Ecto neural progenitor cell (in vitro differentiated cells): ENCODE measurements at regions not wholly inside any gene's neighbourhood (a gene's known extent, or its start where the extent isn't known, plus 50 kb on each side); places are given as distances from the start of the nearest gene placed in this dataset.

Source experiments
- DNase-seq: peaks from one replicate; pipeline ENCODE4 v3.0.0-alpha.2; 2018; ENCODE audit warnings: low spot score

GRCh38 chr5:39605145-39605544 is 180.4 kb upstream of the DAB2 start:
- no peak for DNase-seq

DNA sequence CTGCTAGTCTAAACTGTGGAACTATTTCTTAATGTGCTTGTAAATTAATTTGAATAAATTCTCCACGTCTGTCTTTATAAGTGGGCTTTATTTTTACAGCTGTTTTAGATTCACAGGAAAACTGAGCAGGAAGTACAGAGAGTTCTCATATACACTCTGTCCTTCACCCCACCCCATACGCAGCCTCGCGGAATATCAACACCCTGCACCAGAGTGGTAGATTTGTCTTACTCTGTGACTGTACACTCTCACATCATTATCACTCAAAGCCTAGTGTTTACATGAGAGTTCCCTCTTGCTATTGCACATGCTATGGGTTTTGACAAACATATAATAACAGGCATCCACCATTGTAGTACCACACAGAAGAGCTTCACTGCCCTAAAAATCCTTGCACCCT is 179.7 kb upstream of the DAB2 start:
- no peak for DNase-seq

DNA sequence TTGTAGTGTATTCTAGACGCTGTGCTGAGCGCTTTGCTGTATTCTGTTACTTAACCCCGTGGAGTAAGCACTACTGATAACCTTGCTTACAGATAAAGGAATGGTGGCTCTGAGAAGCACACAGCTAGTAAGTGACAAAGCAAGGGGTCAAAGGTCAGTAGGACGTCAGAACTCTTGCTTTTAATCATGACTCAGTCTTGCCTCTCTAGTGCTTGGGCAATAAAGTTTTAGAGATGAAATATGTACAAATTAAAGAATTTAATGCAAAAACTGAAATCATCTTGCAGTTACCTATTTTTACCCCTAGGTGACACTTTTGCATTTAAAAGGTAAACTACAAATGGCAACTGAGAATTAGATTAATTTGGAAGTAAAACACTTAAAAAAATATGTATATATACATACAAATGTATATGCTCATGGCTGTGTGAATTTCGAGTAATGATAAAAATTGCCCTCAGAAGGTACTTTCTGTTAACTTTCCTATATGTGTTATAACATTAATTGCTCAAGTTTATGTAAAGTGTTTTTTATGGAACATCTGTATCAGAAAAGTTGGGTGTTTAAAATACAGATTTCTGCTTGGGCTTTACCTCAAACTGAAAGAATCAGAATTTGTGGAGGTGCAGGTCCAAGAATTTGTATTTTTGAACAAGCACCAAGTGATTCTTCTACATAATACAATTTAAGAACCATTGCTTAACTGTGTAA is 175.1 kb upstream of the DAB2 start:
- no peak for DNase-seq

DNA sequence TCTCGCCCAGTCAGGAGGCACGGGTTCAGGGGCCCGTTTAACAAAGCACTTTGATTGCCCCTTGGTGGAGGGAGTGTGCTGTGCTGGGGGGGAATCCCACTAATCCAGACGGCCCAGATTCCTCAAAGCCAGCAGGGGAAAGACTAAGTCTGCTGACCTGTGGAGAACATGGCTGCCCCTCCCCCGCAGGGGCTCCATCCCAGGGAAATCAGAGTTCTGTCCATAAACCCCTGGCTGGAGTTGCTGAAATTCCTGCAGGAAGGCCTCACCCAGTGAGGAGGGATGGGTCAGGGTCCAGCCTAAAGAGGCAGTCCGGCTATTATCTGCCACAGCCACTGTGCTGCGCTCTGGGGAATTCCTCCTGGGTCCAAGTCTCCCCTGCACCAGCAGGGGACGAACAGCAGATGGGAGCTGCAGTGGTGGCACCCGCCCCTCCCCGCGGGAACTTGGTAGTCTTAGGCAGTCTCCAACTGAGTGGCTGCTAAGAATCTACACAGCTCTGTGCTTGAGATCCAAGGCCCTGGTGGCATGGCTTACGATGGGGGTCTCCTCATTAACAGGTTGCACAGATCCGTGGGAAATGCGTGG is 174.0 kb upstream of the DAB2 start:
- DNase-seq: peak; percentile 46

DNA sequence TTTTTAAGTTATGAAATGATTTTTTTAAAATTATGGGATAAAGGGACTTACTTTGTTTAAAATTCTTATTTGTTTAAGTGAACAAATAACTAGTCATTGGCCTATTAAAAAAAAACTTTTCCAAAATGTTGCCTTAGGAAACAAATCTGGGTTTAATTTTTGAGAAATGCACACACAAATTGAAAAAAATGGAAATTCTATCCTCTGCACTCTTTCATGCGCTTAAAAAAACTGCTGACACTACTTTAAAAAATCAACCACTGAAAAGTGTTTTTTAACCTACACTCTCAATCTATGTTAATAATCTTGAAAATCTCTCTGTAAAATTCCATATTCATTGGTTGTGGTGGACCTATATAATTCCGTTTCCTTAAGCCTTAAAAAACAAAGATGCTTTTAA is 163.4 kb upstream of the DAB2 start:
- DNase-seq: no peak

GRCh38 chr5:39587675-39588074 is 162.9 kb upstream of the DAB2 start:
- DNase-seq: no peak

- DNase-seq: no peak
Measured at GRCh38 chr5:39586185-39586584, 161.4 kb upstream of the DAB2 start.

DNA sequence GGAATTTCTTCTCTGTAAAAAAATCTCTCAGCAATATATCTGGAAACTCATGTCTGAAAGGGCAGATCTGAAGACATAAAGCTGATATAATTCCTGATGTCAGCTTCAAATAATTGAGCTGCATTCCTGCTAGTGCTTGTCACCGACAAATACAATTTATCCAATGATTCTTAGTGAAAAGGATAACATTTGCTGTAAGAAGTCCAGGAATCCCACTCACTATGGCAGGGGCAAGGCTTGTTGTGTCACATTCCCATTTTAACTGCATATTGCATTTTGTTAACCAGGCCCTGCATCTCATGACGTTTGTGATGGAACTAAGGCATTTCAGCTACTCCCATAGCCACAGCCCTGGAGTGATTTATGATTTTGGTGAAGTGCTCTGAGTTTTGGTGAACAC is 160.1 kb upstream of the DAB2 start:
- DNase-seq: no peak

GRCh38 chr5:39580702-39581453 is 156.1 kb upstream of the DAB2 start:
- DNase-seq: no peak

DNA sequence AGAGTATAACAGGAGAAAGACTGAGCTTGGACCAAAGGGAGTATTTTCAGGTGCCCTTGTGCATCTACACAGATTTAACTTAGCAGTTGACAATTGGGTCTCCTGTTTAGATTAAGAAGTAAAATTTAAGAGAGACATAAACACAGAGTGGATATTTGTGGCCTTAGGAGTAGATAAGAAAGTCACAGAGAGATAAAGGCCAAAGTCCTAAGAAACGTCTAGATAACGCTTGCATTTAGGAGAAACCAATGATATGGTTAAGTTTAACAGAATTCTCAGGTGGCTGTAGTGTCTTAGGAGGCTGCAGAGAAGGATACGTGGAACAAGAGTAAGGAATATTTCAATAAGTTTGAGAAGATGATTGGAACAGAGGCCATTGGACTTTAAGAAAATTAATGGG is 155.0 kb upstream of the DAB2 start:
- no peak for DNase-seq

- DNase-seq: no peak
Measured at GRCh38 chr5:39578887-39579497, 154.2 kb upstream of the DAB2 start.

- DNase-seq: no peak
Measured at GRCh38 chr5:39577529-39577928, 152.7 kb upstream of the DAB2 start.

DNA sequence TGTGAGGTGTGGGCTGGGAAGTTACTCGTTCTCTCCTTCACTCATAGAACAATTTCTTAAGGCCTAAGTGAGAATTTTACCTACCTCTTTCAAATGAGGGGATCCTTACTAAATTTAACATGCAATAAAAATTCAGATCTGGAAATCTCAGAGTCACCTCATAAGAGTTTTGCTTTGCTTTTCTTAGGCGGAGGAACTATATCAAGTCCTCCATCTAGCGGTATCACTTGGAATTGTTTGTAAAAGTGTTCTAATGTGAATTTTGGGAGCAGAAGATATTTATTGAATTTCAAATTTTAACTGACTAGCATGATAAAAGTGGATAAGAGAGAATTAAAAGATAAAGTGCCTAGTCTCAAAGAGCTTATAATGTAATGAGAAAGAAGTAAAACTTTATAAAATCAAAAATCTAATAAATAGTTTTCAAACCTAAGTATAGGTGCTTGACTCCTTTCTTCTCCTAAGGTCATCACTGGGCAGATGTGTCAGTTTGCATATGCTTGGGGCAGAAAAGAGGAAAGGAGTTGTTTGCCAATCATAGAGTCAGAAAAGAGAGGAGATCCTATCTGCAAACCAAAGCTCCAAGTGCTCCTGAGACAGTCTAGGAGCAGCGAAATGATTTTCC is 145.7 kb upstream of the DAB2 start:
- no peak for DNase-seq

GRCh38 chr5:39569857-39570256 is 145.1 kb upstream of the DAB2 start:
- DNase-seq: no peak

DNA sequence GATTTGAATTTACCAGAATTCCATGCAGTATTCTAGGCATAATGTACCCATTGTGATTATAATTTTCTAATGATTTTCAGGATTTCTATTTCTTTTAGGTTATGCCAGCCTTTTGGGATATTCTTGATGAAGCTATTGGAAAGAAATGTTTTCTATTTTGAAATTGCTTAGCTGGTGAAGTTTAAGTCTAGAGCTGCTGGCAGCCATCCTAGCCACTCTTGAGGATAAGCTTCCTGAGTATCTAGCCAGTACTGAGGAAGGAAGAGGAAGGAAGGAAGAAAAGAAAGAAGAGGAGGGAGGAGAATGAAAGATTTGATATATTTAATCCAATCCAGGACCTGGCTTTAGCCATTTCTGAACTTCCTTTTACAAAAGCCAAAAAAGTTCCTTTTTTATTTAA is 142.1 kb upstream of the DAB2 start:
- no peak for DNase-seq

DNA sequence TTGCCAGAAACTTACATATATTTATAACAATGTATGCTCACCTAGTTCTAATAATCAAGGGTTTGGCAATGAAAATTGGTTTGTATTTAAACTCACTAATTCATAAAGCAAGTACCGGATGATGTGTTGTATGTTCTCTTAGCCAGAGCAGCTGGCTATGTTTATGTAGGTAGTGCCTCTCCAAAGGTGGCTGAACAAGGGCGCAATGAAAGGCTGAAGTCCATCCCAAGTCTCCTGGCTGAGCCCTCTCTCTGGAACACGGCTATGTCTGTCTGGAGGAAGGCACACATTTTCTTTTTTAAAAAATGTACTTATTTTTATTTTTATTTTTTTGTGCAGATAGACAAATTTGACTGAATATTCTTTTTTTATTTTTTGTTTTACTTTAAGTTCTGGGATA is 141.2 kb upstream of the DAB2 start:
- no peak for DNase-seq

GRCh38 chr5:39561421-39561820 is 136.6 kb upstream of the DAB2 start:
- DNase-seq: no peak

GRCh38 chr5:39560726-39561125 is 135.9 kb upstream of the DAB2 start:
- DNase-seq: no peak

DNA sequence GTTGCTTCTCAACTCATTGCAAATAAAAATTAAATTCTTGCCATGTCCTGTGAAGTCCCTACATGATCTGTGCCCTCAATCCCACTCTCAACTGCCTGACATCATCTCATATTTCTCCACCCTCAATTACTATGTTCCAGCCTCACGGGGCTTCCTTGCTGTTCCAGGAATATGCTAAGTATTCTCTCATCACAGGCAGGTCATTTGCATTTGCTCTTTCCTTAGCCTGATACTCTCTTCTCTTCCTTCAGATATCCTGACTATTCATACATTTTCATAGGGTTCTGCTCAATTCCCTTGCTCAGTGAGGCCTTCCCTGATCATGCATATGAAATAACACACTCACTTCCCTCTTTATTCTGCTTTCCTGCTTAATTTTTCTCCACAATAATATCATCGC is 135.1 kb upstream of the DAB2 start:
- no peak for DNase-seq

DNA sequence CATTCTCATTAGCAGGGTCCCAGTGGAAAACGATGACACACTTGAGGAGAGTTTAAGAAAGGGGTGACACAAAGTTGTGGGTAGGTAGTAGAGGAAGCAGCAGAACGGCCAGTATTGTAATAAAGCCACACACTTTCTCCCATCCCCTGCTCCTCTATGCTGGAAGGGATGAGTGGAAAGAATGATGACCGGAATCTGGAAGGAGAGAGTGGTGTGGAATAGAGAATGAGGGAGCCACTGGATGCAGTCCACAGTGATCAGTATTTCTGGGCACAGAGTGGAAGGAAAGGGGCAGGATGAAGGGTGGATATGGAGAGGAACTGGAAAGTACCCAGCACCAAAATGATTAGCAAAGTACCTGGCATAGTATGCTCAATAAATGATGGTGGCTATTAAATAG is 133.8 kb upstream of the DAB2 start:
- DNase-seq: no peak

DNA sequence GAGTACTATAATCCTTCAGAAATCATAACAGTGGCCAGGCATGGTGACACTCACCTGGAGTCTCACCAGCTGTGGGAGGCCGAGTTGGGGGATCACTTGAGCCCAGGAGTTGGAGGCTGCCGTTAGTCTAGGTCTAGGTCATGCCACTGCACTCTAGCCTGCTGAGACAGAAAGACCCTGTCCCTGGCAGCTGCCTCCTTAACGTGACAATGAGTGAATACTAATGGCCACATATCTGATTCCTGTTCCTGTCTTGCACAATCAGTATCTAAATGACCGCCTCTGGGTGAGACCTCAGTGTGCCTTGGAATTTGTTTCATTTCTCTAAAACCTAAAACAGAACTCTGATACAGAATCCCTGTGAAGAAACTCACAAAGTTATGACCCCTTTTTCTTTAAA is 131.0 kb upstream of the DAB2 start:
- no peak for DNase-seq

GRCh38 chr5:39547553-39548154 is 122.9 kb upstream of the DAB2 start:
- DNase-seq: no peak
